Caco-2 (cell line): ENCODE measurements at regions not wholly inside any gene's neighbourhood (a gene's known extent, or its start where the extent isn't known, plus 50 kb on each side); places are given as distances from the start of the nearest gene placed in this dataset.

Experiments used
- BruUV-seq: library from RNA; stranded (reverse); fragments of 400-500 nt; replicated peaks from 2 replicates; lab custom pipeline; 2021; lab: Mats Ljungman, UMichigan
- CTCF ChIA-PET: fragments of 300-600 bp; sonication (Branson Sonifier 250); formaldehyde crosslinking; loops from one replicate; lab custom pipeline; 2022; ENCODE audit warnings: antibody characterized with exemption; lab: Charles Lee
- POLR2A ChIA-PET: fragments of 300-600 bp; sonication (Branson Sonifier 250); formaldehyde crosslinking; loops from one replicate; lab custom pipeline; 2022; ENCODE audit warnings: antibody characterized with exemption; lab: Charles Lee
- DNase-seq, 2 experiments: peaks; one replicate each; pipeline versions ENCODE4 v3.0.0 to v3.0.0-alpha.2; 2020 to 2022
- H3K27me3 ChIP-seq: replicated peaks from 2 replicates; pipeline ENCODE4 v1.6.0; 2011; ENCODE audit warnings: low read length; ENCODE audit not compliant: control insufficient read depth, insufficient read depth
- H3K36me3 ChIP-seq: 2 replicates; pipeline ENCODE4 v1.5.1; 2011; ENCODE audit warnings: low read length; ENCODE audit not compliant: control insufficient read depth, insufficient read depth
- H3K4me1 ChIP-seq: fragments of 250-450 bp; sonication (Bioruptor Pico); 2 replicates; pipeline ENCODE4 v1.5.1; 2020; ENCODE audit warnings: mild to moderate bottlenecking
- H3K4me3 ChIP-seq: 2 replicates; pipeline ENCODE4 v1.5.1; 2011; ENCODE audit warnings: low read depth, mild to moderate bottlenecking, control low read depth, low read length
- H3K9me3 ChIP-seq: fragments of 250-450 bp; sonication (Bioruptor Pico); 2 replicates; pipeline ENCODE4 v1.5.1; 2020; ENCODE audit warnings: mild to moderate bottlenecking, moderate library complexity
- H3K27ac Mint-ChIP-seq: one replicate; pipeline ENCODE4 v1.8.0; 2022; ENCODE audit warnings: mixed read lengths; ENCODE audit not compliant: unreplicated experiment
- H3K27me3 Mint-ChIP-seq: one replicate; pipeline ENCODE4 v1.8.0; 2022; ENCODE audit warnings: mixed read lengths; ENCODE audit not compliant: insufficient read depth, unreplicated experiment
- H3K36me3 Mint-ChIP-seq: one replicate; pipeline ENCODE4 v1.8.0; 2022; ENCODE audit warnings: mild to moderate bottlenecking, mixed read lengths; ENCODE audit not compliant: insufficient read depth, unreplicated experiment
- H3K4me1 Mint-ChIP-seq: one replicate; pipeline ENCODE4 v1.8.0; 2022; ENCODE audit warnings: low read depth, mixed read lengths; ENCODE audit not compliant: unreplicated experiment
- H3K4me3 Mint-ChIP-seq: one replicate; pipeline ENCODE4 v1.8.0; 2022; ENCODE audit warnings: mild to moderate bottlenecking, moderate library complexity, mixed read lengths; ENCODE audit not compliant: unreplicated experiment
- H3K9me3 Mint-ChIP-seq: one replicate; pipeline ENCODE4 v1.8.0; 2022; ENCODE audit warnings: mixed read lengths; ENCODE audit not compliant: unreplicated experiment
- CTCF ChIP-seq, 2 experiments: fragments of 200-600 bp in 1 of 2; IDR thresholded peaks; 1 replicate in 1 of 2; 2 replicates in 1 of 2; pipeline versions ENCODE4 v1.5.1 to v1.8.0; 2011 to 2022; ENCODE audit warnings: antibody characterized with exemption in 1 of 2, control low read depth in 1 of 2, inconsistent platforms in 1 of 2, low read depth in 1 of 2, low read length in 1 of 2, mild to moderate bottlenecking in 1 of 2, moderate library complexity in 1 of 2; ENCODE audit not compliant: insufficient read depth in 1 of 2, severe bottlenecking in 1 of 2, unreplicated experiment in 1 of 2
- intact Hi-C: fragments of 100-400 bp; cut with micrococcal nuclease; formaldehyde crosslinking; loops from one replicate; pipeline ENCODE4 v1.10.0; 2022; ENCODE audit not compliant: unreplicated experiment

GRCh38 chrX:117010243-117010642 lies 547.5 kb upstream of the CT83 start:
- intact Hi-C loops, result no loop called here
- no peaks in the 10 kb centered on the region for H3K36me3 ChIP-seq
- no peaks in the 10 kb centered on the region for H3K4me1 ChIP-seq
- POLR2A ChIA-PET, result no interaction called here
- no peaks in the 10 kb centered on the region for H3K9me3 ChIP-seq
- BruUV-seq, result no TSS peak
- DNase-seq, result no peak
- Mint-ChIP-seq H3K27ac (no peak overlapping the region), H3K4me1 (no peaks in the 10 kb centered on the region), H3K4me3 (no peak overlapping the region), H3K27me3 (no peaks in the 10 kb centered on the region), H3K9me3 (no peaks in the 10 kb centered on the region), H3K36me3 (no peaks in the 10 kb centered on the region)
- CTCF ChIA-PET, result no interaction called here
- H3K27me3 ChIP-seq, result no peaks in the 10 kb centered on the region
- H3K4me3 ChIP-seq, result no peak overlapping the region
- TF ChIP-seq CTCF (IDR thresholded peaks at IDR 0.05; ENCODE audit: insufficient read depth in 1 of 2, low read depth in 1 of 2, low read length in 1 of 2, severe bottlenecking in 1 of 2, unreplicated experiment in 1 of 2), result no peak

GRCh38 chrX:117002981-117003380 lies 540.2 kb upstream of the CT83 start:
- POLR2A ChIA-PET, result no interaction called here
- Mint-ChIP-seq H3K27me3 (no peaks in the 10 kb centered on the region), H3K4me1 (no peaks in the 10 kb centered on the region), H3K36me3 (no peaks in the 10 kb centered on the region), H3K27ac (no peak overlapping the region), H3K9me3 (peaks cover under 1% of the 10 kb centered on the region), H3K4me3 (no peak overlapping the region)
- no peaks in the 10 kb centered on the region for H3K36me3 ChIP-seq
- DNase-seq, result no peak
- H3K4me3 ChIP-seq, result no peak overlapping the region
- intact Hi-C loops, result no loop called here
- no peaks in the 10 kb centered on the region for H3K9me3 ChIP-seq
- no peaks in the 10 kb centered on the region for H3K4me1 ChIP-seq
- no peaks in the 10 kb centered on the region for H3K27me3 ChIP-seq
- BruUV-seq, result no TSS peak
- CTCF ChIA-PET, result no interaction called here
- no peak for TF ChIP-seq CTCF (IDR thresholded peaks at IDR 0.05; ENCODE audit: insufficient read depth in 1 of 2, low read depth in 1 of 2, low read length in 1 of 2, severe bottlenecking in 1 of 2, unreplicated experiment in 1 of 2)

GRCh38 chrX:116975517-116975916 lies 512.7 kb upstream of the CT83 start:
- no peak overlapping the region for H3K4me3 Mint-ChIP-seq
- ChIA-PET POLR2A (no interaction called here), CTCF (no interaction called here)
- no peak overlapping the region for H3K27ac Mint-ChIP-seq
- no peak overlapping the region for H3K4me3 ChIP-seq
- H3K36me3 ChIP-seq, result no peaks in the 10 kb centered on the region
- H3K27me3 ChIP-seq, result no peaks in the 10 kb centered on the region
- no TSS peak for BruUV-seq
- H3K9me3 Mint-ChIP-seq, result peaks cover 29% of the 10 kb centered on the region
- no peaks in the 10 kb centered on the region for H3K27me3 Mint-ChIP-seq
- TF ChIP-seq CTCF (IDR thresholded peaks at IDR 0.05; ENCODE audit: insufficient read depth in 1 of 2, low read depth in 1 of 2, low read length in 1 of 2, severe bottlenecking in 1 of 2, unreplicated experiment in 1 of 2), result no peak
- no peaks in the 10 kb centered on the region for H3K9me3 ChIP-seq
- no peaks in the 10 kb centered on the region for H3K36me3 Mint-ChIP-seq
- DNase-seq, result no peak
- no peaks in the 10 kb centered on the region for H3K4me1 ChIP-seq
- no peaks in the 10 kb centered on the region for H3K4me1 Mint-ChIP-seq
- intact Hi-C loops, result no loop called here
